Stimulated activated CD4-positive, alpha-beta T cell treated with anti-CD3 and anti-CD28 coated beads, Interleukin-15, amount 100 ng/mL, for 48 hours (primary cell): ENCODE measurements at regions not wholly inside any gene's neighbourhood (a gene's known extent, or its start where the extent isn't known, plus 50 kb on each side); places are given as distances from the start of the nearest gene placed in this dataset.
A peak's percentile ranks its signal among the peaks of the same experiment; 100 is the strongest.

Experiments used
- DNase-seq, 2 donors: peaks; one replicate each; pipeline ENCODE4 v3.0.0-alpha.2; 2020; ENCODE audit warnings: low read depth in 2 of 2

GRCh38 chr12:97093187-97093683 is 186.2 kb downstream of the NEDD1 start:
- no peak for DNase-seq

GRCh38 chr12:97097734-97098133 is 190.7 kb downstream of the NEDD1 start:
- no peak for DNase-seq

- no peak for DNase-seq
These were observed 202.4 kb downstream of the NEDD1 start for GRCh38 chr12:97109441-97109840.

GRCh38 chr12:97112136-97112535 is 205.1 kb downstream of the NEDD1 start:
- DNase-seq, result no peak

- no peak for DNase-seq
These were observed 211.8 kb downstream of the NEDD1 start for GRCh38 chr12:97118796-97119375.

GRCh38 chr12:97127061-97127460 is 220.0 kb downstream of the NEDD1 start:
- DNase-seq, result no peak

- no peak for DNase-seq
These were observed 224.3 kb downstream of the NEDD1 start for GRCh38 chr12:97131220-97131981.

GRCh38 chr12:97132270-97132669 is 225.2 kb downstream of the NEDD1 start:
- DNase-seq, result no peak

- DNase-seq, result no peak
These were observed 227.4 kb downstream of the NEDD1 start for GRCh38 chr12:97134495-97134894.

- DNase-seq, result no peak
These were observed 233.3 kb downstream of the NEDD1 start for GRCh38 chr12:97140355-97140754.

- no peak for DNase-seq
These were observed 235.8 kb downstream of the NEDD1 start for GRCh38 chr12:97142737-97143410.

GRCh38 chr12:97148941-97149559 is 242.0 kb downstream of the NEDD1 start:
- peak; percentile 17 to 18 for DNase-seq

- no peak for DNase-seq
These were observed 244.4 kb downstream of the NEDD1 start for GRCh38 chr12:97151481-97151880.

GRCh38 chr12:97159377-97159776 is 252.3 kb downstream of the NEDD1 start:
- DNase-seq, result no peak

GRCh38 chr12:97160277-97160676 is 253.2 kb downstream of the NEDD1 start:
- no peak for DNase-seq

GRCh38 chr12:97162173-97162572 is 255.1 kb downstream of the NEDD1 start:
- DNase-seq, result no peak

GRCh38 chr12:97164936-97165335 is 257.9 kb downstream of the NEDD1 start:
- no peak for DNase-seq

GRCh38 chr12:97167598-97167997 is 260.5 kb downstream of the NEDD1 start:
- DNase-seq, result no peak

- DNase-seq, result no peak
These were observed 261.7 kb downstream of the NEDD1 start for GRCh38 chr12:97168804-97169203.

GRCh38 chr12:97169889-97170567 is 263.0 kb downstream of the NEDD1 start:
- no peak for DNase-seq

GRCh38 chr12:97173688-97174410 is 266.8 kb downstream of the NEDD1 start:
- no peak for DNase-seq
